BLaER1 (cell line): ENCODE measurements at regions not wholly inside any gene's neighbourhood (a gene's known extent, or its start where the extent isn't known, plus 50 kb on each side); places are given as distances from the start of the nearest gene placed in this dataset.

Experiments
- H3K27ac ChIP-seq: shearing (Covaris generic); formaldehyde crosslinking; 2 replicates; pipeline ENCODE4 v1.8.1; 2022
- H3K27me3 ChIP-seq: shearing (Covaris generic); formaldehyde crosslinking; 2 replicates; pipeline ENCODE4 v1.8.1; 2022
- H3K36me3 ChIP-seq: shearing (Covaris generic); formaldehyde crosslinking; 2 replicates; pipeline ENCODE4 v1.8.1; 2022
- H3K4me1 ChIP-seq: shearing (Covaris generic); formaldehyde crosslinking; 2 replicates; pipeline ENCODE4 v1.8.1; 2022
- H3K4me2 ChIP-seq: shearing (Covaris generic); formaldehyde crosslinking; 2 replicates; pipeline ENCODE4 v1.8.1; 2022
- H3K4me3 ChIP-seq: shearing (Covaris generic); formaldehyde crosslinking; 2 replicates; pipeline ENCODE4 v1.8.1; 2022
- H3K9ac ChIP-seq: shearing (Covaris generic); formaldehyde crosslinking; 2 replicates; pipeline ENCODE4 v1.8.1; 2022
- H3K9me3 ChIP-seq: shearing (Covaris generic); formaldehyde crosslinking; 2 replicates; pipeline ENCODE4 v1.8.1; 2022
- H4K20me1 ChIP-seq: shearing (Covaris generic); formaldehyde crosslinking; 2 replicates; pipeline ENCODE4 v1.8.1; 2022
- Cebpa-rat ChIP-seq: shearing (Covaris generic); IDR thresholded peaks from 2 replicates; pipeline ENCODE4 v1.8.1; 2022

GRCh38 chr1:22253012-22253790 is 110.3 kb upstream of the WNT4 start:
- H3K4me2 ChIP-seq, result no peak overlapping the region
- TF ChIP-seq Cebpa-rat, result no peak
- H3K4me1 ChIP-seq, result peaks cover 13% of the 10 kb centered on the region
- no peaks in the 10 kb centered on the region for H3K36me3 ChIP-seq
- no peak overlapping the region for H3K27ac ChIP-seq
- H3K27me3 ChIP-seq, result no peaks in the 10 kb centered on the region
- no peak overlapping the region for H3K9ac ChIP-seq
- H4K20me1 ChIP-seq, result no peaks in the 10 kb centered on the region
- H3K9me3 ChIP-seq, result no peaks in the 10 kb centered on the region
- H3K4me3 ChIP-seq, result no peak overlapping the region

- no peak overlapping the region for H3K27ac ChIP-seq
- H3K27me3 ChIP-seq, result no peaks in the 10 kb centered on the region
- H3K9me3 ChIP-seq, result no peaks in the 10 kb centered on the region
- H3K36me3 ChIP-seq, result no peaks in the 10 kb centered on the region
- no peak overlapping the region for H3K9ac ChIP-seq
- H3K4me1 ChIP-seq, result peaks cover 13% of the 10 kb centered on the region
- TF ChIP-seq Cebpa-rat, result no peak
- no peaks in the 10 kb centered on the region for H4K20me1 ChIP-seq
- no peak overlapping the region for H3K4me3 ChIP-seq
- H3K4me2 ChIP-seq, result no peak overlapping the region
Observed at GRCh38 chr1:22254756-22255155, 111.9 kb upstream of the WNT4 start.

GRCh38 chr1:22255341-22256212 is 112.7 kb upstream of the WNT4 start:
- Histone ChIP-seq H3K4me2 (no peak overlapping the region), H3K4me1 (peaks cover 16% of the 10 kb centered on the region), H3K27me3 (no peaks in the 10 kb centered on the region), H3K4me3 (no peak overlapping the region), H3K9ac (no peak overlapping the region), H3K36me3 (no peaks in the 10 kb centered on the region), H4K20me1 (no peaks in the 10 kb centered on the region), H3K27ac (no peak overlapping the region), H3K9me3 (no peaks in the 10 kb centered on the region)
- no peak for TF ChIP-seq Cebpa-rat

GRCh38 chr1:22256213-22256512 is 113.3 kb upstream of the WNT4 start:
- Histone ChIP-seq H3K27me3 (no peaks in the 10 kb centered on the region), H3K27ac (no peak overlapping the region), H4K20me1 (no peaks in the 10 kb centered on the region), H3K36me3 (no peaks in the 10 kb centered on the region), H3K4me2 (no peak overlapping the region), H3K9ac (no peak overlapping the region), H3K4me3 (no peak overlapping the region), H3K4me1 (peaks cover 22% of the 10 kb centered on the region), H3K9me3 (no peaks in the 10 kb centered on the region)
- TF ChIP-seq Cebpa-rat, result no peak

GRCh38 chr1:22257290-22258275 is 114.7 kb upstream of the WNT4 start:
- Histone ChIP-seq H3K9me3 (no peaks in the 10 kb centered on the region), H3K4me3 (no peak overlapping the region), H3K4me1 (peaks cover 26% of the 10 kb centered on the region), H3K27me3 (no peaks in the 10 kb centered on the region), H4K20me1 (no peaks in the 10 kb centered on the region), H3K9ac (no peak overlapping the region), H3K27ac (no peak overlapping the region), H3K4me2 (no peak overlapping the region), H3K36me3 (no peaks in the 10 kb centered on the region)
- no peak for TF ChIP-seq Cebpa-rat

GRCh38 chr1:22258698-22259097 is 115.8 kb upstream of the WNT4 start:
- no peak overlapping the region for H3K4me3 ChIP-seq
- no peaks in the 10 kb centered on the region for H3K36me3 ChIP-seq
- TF ChIP-seq Cebpa-rat, result no peak
- no peaks in the 10 kb centered on the region for H3K9me3 ChIP-seq
- H3K4me2 ChIP-seq, result no peak overlapping the region
- H3K4me1 ChIP-seq, result peaks cover 34% of the 10 kb centered on the region
- H3K9ac ChIP-seq, result no peak overlapping the region
- H3K27ac ChIP-seq, result no peak overlapping the region
- no peaks in the 10 kb centered on the region for H3K27me3 ChIP-seq
- H4K20me1 ChIP-seq, result no peaks in the 10 kb centered on the region

- Histone ChIP-seq H3K9me3 (no peaks in the 10 kb centered on the region), H3K4me1 (peaks cover 42% of the 10 kb centered on the region), H4K20me1 (no peaks in the 10 kb centered on the region), H3K36me3 (no peaks in the 10 kb centered on the region), H3K4me3 (no peak overlapping the region), H3K27ac (no peak overlapping the region), H3K27me3 (no peaks in the 10 kb centered on the region), H3K9ac (no peak overlapping the region), H3K4me2 (no peak overlapping the region)
- TF ChIP-seq Cebpa-rat, result no peak
Observed at GRCh38 chr1:22259551-22260282, 116.8 kb upstream of the WNT4 start.

- H3K9ac ChIP-seq, result no peak overlapping the region
- H3K4me1 ChIP-seq, result peaks cover 42% of the 10 kb centered on the region
- no peaks in the 10 kb centered on the region for H3K36me3 ChIP-seq
- H3K4me3 ChIP-seq, result no peak overlapping the region
- TF ChIP-seq Cebpa-rat, result no peak
- no peak overlapping the region for H3K27ac ChIP-seq
- no peak overlapping the region for H3K4me2 ChIP-seq
- H3K27me3 ChIP-seq, result no peaks in the 10 kb centered on the region
- no peaks in the 10 kb centered on the region for H3K9me3 ChIP-seq
- H4K20me1 ChIP-seq, result no peaks in the 10 kb centered on the region
Observed at GRCh38 chr1:22260860-22261432, 118.0 kb upstream of the WNT4 start.

GRCh38 chr1:22261580-22261979 is 118.7 kb upstream of the WNT4 start:
- Histone ChIP-seq H3K4me2 (no peak overlapping the region; the same call in 1 of the 2 replicates), H3K27me3 (no peaks in the 10 kb centered on the region), H3K4me1 (peaks cover 42% of the 10 kb centered on the region), H3K4me3 (no peak overlapping the region), H3K9ac (no peak overlapping the region), H3K9me3 (no peaks in the 10 kb centered on the region), H4K20me1 (no peaks in the 10 kb centered on the region), H3K27ac (no peak overlapping the region), H3K36me3 (no peaks in the 10 kb centered on the region)
- TF ChIP-seq Cebpa-rat, result no peak
